PFSK-1 (cell line): ENCODE measurements at regions not wholly inside any gene's neighbourhood (a gene's known extent, or its start where the extent isn't known, plus 50 kb on each side); places are given as distances from the start of the nearest gene placed in this dataset.

Experiments used
- FOXP2 ChIP-seq: optimal IDR thresholded peaks from 2 replicates; pipeline ENCODE3; 2011; ENCODE audit warnings: borderline replicate concordance, control low read depth, inconsistent platforms; ENCODE audit not compliant: insufficient read depth; ENCODE audit errors: extremely low read length, extremely low read depth
- POLR2AphosphoS5 ChIP-seq: IDR thresholded peaks from 2 replicates; pipeline ENCODE4 v1.6.1; 2012; ENCODE audit warnings: low read depth, mild to moderate bottlenecking, control low read depth, low read length, moderate library complexity
- REST ChIP-seq, 2 experiments: IDR thresholded peaks; 2 replicates each; pipeline versions ENCODE4 v1.6.1 to v1.8.0; 2011 to 2012; ENCODE audit warnings: low read depth in 2 of 2, low read length in 2 of 2, control low read depth in 1 of 2, inconsistent platforms in 1 of 2, mild to moderate bottlenecking in 1 of 2, moderate library complexity in 1 of 2; ENCODE audit not compliant: insufficient read depth in 1 of 2
- SIN3A ChIP-seq: IDR thresholded peaks from 2 replicates; pipeline ENCODE4 v1.6.1; 2012; ENCODE audit warnings: mild to moderate bottlenecking, low read length, moderate library complexity, borderline replicate concordance; ENCODE audit not compliant: insufficient read depth
- TAF1 ChIP-seq: IDR thresholded peaks from 2 replicates; pipeline ENCODE4 v1.6.1; 2012; ENCODE audit warnings: low read length, control low read depth, borderline replicate concordance; ENCODE audit not compliant: insufficient read depth

- TF ChIP-seq REST (IDR thresholded peaks at IDR 0.05; ENCODE audit: insufficient read depth in 1 of 2, low read depth in 2 of 2, low read length in 2 of 2) (no peak), SIN3A (no peak), POLR2AphosphoS5 (no peak), FOXP2 (no peak), TAF1 (no peak)
Observed at GRCh38 chr10:124301736-124302135, 117.0 kb downstream of the OAT start.

GRCh38 chr10:124300735-124301134, 118.0 kb downstream of the OAT start:
- TF ChIP-seq TAF1, result no peak

- TF ChIP-seq SIN3A (no peak), FOXP2 (no peak), REST (IDR thresholded peaks at IDR 0.05; ENCODE audit: insufficient read depth in 1 of 2, low read depth in 2 of 2, low read length in 2 of 2) (no peak), TAF1 (no peak), POLR2AphosphoS5 (no peak)
Observed at GRCh38 chr10:124300224-124300623, 118.5 kb downstream of the OAT start.

- TF ChIP-seq REST (IDR thresholded peaks at IDR 0.05; ENCODE audit: insufficient read depth in 1 of 2, low read depth in 2 of 2, low read length in 2 of 2) (no peak), FOXP2 (no peak), TAF1 (no peak), SIN3A (no peak), POLR2AphosphoS5 (no peak)
Observed at GRCh38 chr10:124299696-124300095, 119.0 kb downstream of the OAT start.

- TF ChIP-seq FOXP2 (no peak), SIN3A (no peak), REST (IDR thresholded peaks at IDR 0.05; ENCODE audit: insufficient read depth in 1 of 2, low read depth in 2 of 2, low read length in 2 of 2) (no peak), TAF1 (no peak), POLR2AphosphoS5 (no peak)
Observed at GRCh38 chr10:124298891-124299290, 119.8 kb downstream of the OAT start.
